Activated CD4-positive, alpha-beta T cell treated with anti-CD3 and anti-CD28 coated beads, Interleukin-2, amount 50 U/mL, for 16 hours (primary cell): ENCODE measurements at regions not wholly inside any gene's neighbourhood (a gene's known extent, or its start where the extent isn't known, plus 50 kb on each side); places are given as distances from the start of the nearest gene placed in this dataset.
"Not testable (repeated sequence)": the region's sequence is repeated elsewhere in the genome, so short reads cannot be mapped to it uniquely, and the experiment has no call there.

Experiments
- DNase-seq: peaks from one replicate; pipeline ENCODE4 v3.0.0-alpha.2; 2020

- DNase-seq: no peak
Observed at GRCh38 chrX:131595120-131595519, 51.2 kb downstream of the OR13H1 start.

GRCh38 chrX:131607792-131608369 is 64.0 kb downstream of the OR13H1 start:
- DNase-seq: no peak

GRCh38 chrX:131609480-131609879 is 65.6 kb downstream of the OR13H1 start:
- DNase-seq: no peak

- DNase-seq: no peak
Observed at GRCh38 chrX:131613260-131613659, 69.4 kb downstream of the OR13H1 start.

- no peak for DNase-seq
Observed at GRCh38 chrX:131614241-131614640, 70.4 kb downstream of the OR13H1 start.

- no peak for DNase-seq
Observed at GRCh38 chrX:131617182-131617581, 73.3 kb downstream of the OR13H1 start.

GRCh38 chrX:131621650-131622049 is 77.8 kb downstream of the OR13H1 start:
- no peak for DNase-seq

- no peak for DNase-seq
Observed at GRCh38 chrX:131626681-131627296, 82.9 kb downstream of the OR13H1 start.

- no peak for DNase-seq
Observed at GRCh38 chrX:131630534-131630933, 86.7 kb downstream of the OR13H1 start.

GRCh38 chrX:131633285-131633917 is 89.5 kb downstream of the OR13H1 start:
- DNase-seq: peak; percentile 63

- DNase-seq: no peak
Observed at GRCh38 chrX:131634900-131635299, 91.0 kb downstream of the OR13H1 start.

- DNase-seq: no peak
Observed at GRCh38 chrX:131646106-131646505, 102.2 kb downstream of the OR13H1 start.

GRCh38 chrX:131649741-131650140 is 105.9 kb downstream of the OR13H1 start:
- no peak for DNase-seq

- no peak for DNase-seq
Observed at GRCh38 chrX:131650637-131651410, 107.0 kb downstream of the OR13H1 start.

GRCh38 chrX:131663726-131664125 is 119.9 kb downstream of the OR13H1 start:
- not testable (repeated sequence) for DNase-seq

GRCh38 chrX:131671735-131672134 is 127.9 kb downstream of the OR13H1 start:
- DNase-seq: no peak

- peak; percentile 16 for DNase-seq
Observed at GRCh38 chrX:131675596-131676194, 131.8 kb downstream of the OR13H1 start.

- peak; percentile 56 for DNase-seq
Observed at GRCh38 chrX:131677655-131678628, 134.1 kb downstream of the OR13H1 start.

- DNase-seq: not testable (repeated sequence)
Observed at GRCh38 chrX:131682735-131683134, 138.9 kb downstream of the OR13H1 start.

GRCh38 chrX:131693359-131693758 is 149.5 kb downstream of the OR13H1 start:
- DNase-seq: no peak

- not testable (repeated sequence) for DNase-seq
Observed at GRCh38 chrX:131696989-131697388, 153.1 kb downstream of the OR13H1 start.

GRCh38 chrX:131703646-131704045 is 159.8 kb downstream of the OR13H1 start:
- no peak for DNase-seq
